SK-N-SH treated with all-trans-retinoic acid at 6 μM for 48 hours (cell line): ENCODE measurements at regions not wholly inside any gene's neighbourhood (a gene's known extent, or its start where the extent isn't known, plus 50 kb on each side); places are given as distances from the start of the nearest gene placed in this dataset.

ENCODE experiments used
- ATAC-seq: fragments of 200-7000 bp; cut with Tn5 transposase; 3 replicates; pipeline ENCODE4 v1.9.1; 2020; ENCODE audit warnings: mild to moderate bottlenecking, moderate library complexity
- ARNTL ChIP-seq: fragments of 450-650 bp; formaldehyde crosslinking; IDR thresholded peaks from 2 replicates; pipeline ENCODE4 v1.5.0; 2020; ENCODE audit warnings: low read depth, mild to moderate bottlenecking, moderate library complexity, borderline replicate concordance
- BACH2 ChIP-seq: fragments of 250-450 bp; sonication (Bioruptor Pico); IDR thresholded peaks from 2 replicates; pipeline ENCODE4 v1.9.0; 2021; ENCODE audit warnings: mild to moderate bottlenecking, borderline replicate concordance
- CREB5 ChIP-seq: fragments of 250-450 bp; sonication (Bioruptor Pico); IDR thresholded peaks from 2 replicates; pipeline ENCODE4 v1.5.1; 2020; ENCODE audit warnings: low read depth, mild to moderate bottlenecking, moderate library complexity
- CSDC2 ChIP-seq: fragments of 250-450 bp; sonication (Bioruptor Pico); IDR thresholded peaks from 2 replicates; pipeline ENCODE4 v1.5.0; 2020; ENCODE audit warnings: mild to moderate bottlenecking, moderate library complexity
- CSRNP3 ChIP-seq: fragments of 250-450 bp; sonication (Bioruptor Pico); IDR thresholded peaks from 2 replicates; pipeline ENCODE4 v1.5.1; 2021; ENCODE audit warnings: mild to moderate bottlenecking, moderate library complexity
- ESRRG ChIP-seq: fragments of 250-450 bp; sonication (Bioruptor Pico); IDR thresholded peaks from 2 replicates; pipeline ENCODE4 v1.6.1; 2021; ENCODE audit warnings: mild to moderate bottlenecking
- ISL1 ChIP-seq: fragments of 250-450 bp; sonication (Bioruptor Pico); IDR thresholded peaks from 2 replicates; pipeline ENCODE4 v2.1.2; 2022; ENCODE audit warnings: mild to moderate bottlenecking, moderate library complexity
- OSR1 ChIP-seq: fragments of 250-450 bp; sonication (Bioruptor Pico); IDR thresholded peaks from 2 replicates; pipeline ENCODE4 v1.8.0; 2022; ENCODE audit warnings: moderate library complexity, mild to moderate bottlenecking, inconsistent platforms
- PATZ1 ChIP-seq: fragments of 250-450 bp; sonication (Bioruptor Pico); IDR thresholded peaks from 2 replicates; pipeline ENCODE4 v1.8.0; 2020; ENCODE audit warnings: mild to moderate bottlenecking, moderate library complexity, borderline replicate concordance
- POU6F1 ChIP-seq: fragments of 250-450 bp; sonication (Bioruptor Pico); IDR thresholded peaks from 2 replicates; pipeline ENCODE4 v1.8.0; 2021; ENCODE audit warnings: low read depth, mild to moderate bottlenecking, moderate library complexity, borderline replicate concordance
- PPARA ChIP-seq: fragments of 250-450 bp; sonication (Bioruptor Pico); IDR thresholded peaks from 2 replicates; pipeline ENCODE4 v1.5.0; 2020; ENCODE audit warnings: mild to moderate bottlenecking, borderline replicate concordance
- SNAI2 ChIP-seq: fragments of 250-450 bp; sonication (Bioruptor Pico); IDR thresholded peaks from 2 replicates; pipeline ENCODE4 v1.5.0; 2020; ENCODE audit warnings: mild to moderate bottlenecking, moderate library complexity
- TCF4 ChIP-seq: fragments of 250-450 bp; sonication (Bioruptor Pico); IDR thresholded peaks from 2 replicates; pipeline ENCODE4 v1.8.0; 2021; ENCODE audit warnings: mild to moderate bottlenecking, moderate library complexity, borderline replicate concordance
- TOX ChIP-seq: fragments of 250-450 bp; sonication (Bioruptor Pico); IDR thresholded peaks from 2 replicates; pipeline ENCODE4 v1.8.0; 2021; ENCODE audit warnings: mild to moderate bottlenecking, moderate library complexity, borderline replicate concordance
- TSHZ2 ChIP-seq: fragments of 250-450 bp; sonication (Bioruptor Pico); IDR thresholded peaks from 2 replicates; pipeline ENCODE4 v1.5.0; 2020; ENCODE audit warnings: mild to moderate bottlenecking, moderate library complexity
- ZC3H10 ChIP-seq: fragments of 250-450 bp; sonication (Bioruptor Pico); IDR thresholded peaks from 2 replicates; pipeline ENCODE4 v1.5.1; 2021; ENCODE audit warnings: mild to moderate bottlenecking, moderate library complexity
- ZFP3 ChIP-seq: fragments of 250-450 bp; sonication (Bioruptor Pico); IDR thresholded peaks from 2 replicates; pipeline ENCODE4 v1.5.0; 2020; ENCODE audit warnings: mild to moderate bottlenecking, moderate library complexity
- ZFP30 ChIP-seq: fragments of 450-650 bp; formaldehyde crosslinking; IDR thresholded peaks from 2 replicates; pipeline ENCODE4 v1.5.0; 2022; ENCODE audit warnings: mild to moderate bottlenecking, moderate library complexity
- ZNF565 ChIP-seq: fragments of 450-650 bp; formaldehyde crosslinking; conservative IDR thresholded peaks from 2 replicates; pipeline ENCODE4 v1.5.0; 2020; ENCODE audit warnings: low read depth, mild to moderate bottlenecking, moderate library complexity
- ZNF70 ChIP-seq: fragments of 450-650 bp; formaldehyde crosslinking; IDR thresholded peaks from 2 replicates; pipeline ENCODE4 v1.5.0; 2020; ENCODE audit warnings: mild to moderate bottlenecking, moderate library complexity
- ZNF8 ChIP-seq: fragments of 450-650 bp; formaldehyde crosslinking; IDR thresholded peaks from 2 replicates; pipeline ENCODE4 v1.5.0; 2020; ENCODE audit warnings: mild to moderate bottlenecking, moderate library complexity

GRCh38 chr14:38000340-38000739, 207.4 kb upstream of the SSTR1 start:
- ATAC-seq: no peak

GRCh38 chr14:38001501-38001900, 206.2 kb upstream of the SSTR1 start:
- no peak for TF ChIP-seq TSHZ2
- no peak for TF ChIP-seq CREB5 (CRISPR knock-in tag)
- no peak for TF ChIP-seq CSRNP3 (CRISPR knock-in tag)
- no peak for TF ChIP-seq ZC3H10 (CRISPR knock-in tag)
- no peak for TF ChIP-seq ZNF8
- no peak for TF ChIP-seq OSR1 (CRISPR knock-in tag)
- TF ChIP-seq SNAI2 (CRISPR knock-in tag): no peak
- no peak for TF ChIP-seq ARNTL (CRISPR knock-in tag)
- no peak for TF ChIP-seq TCF4 (CRISPR knock-in tag)
- TF ChIP-seq BACH2 (CRISPR knock-in tag): no peak
- no peak for TF ChIP-seq ISL1 (CRISPR knock-in tag)
- no peak for TF ChIP-seq ZFP30
- ATAC-seq: no peak

More at GRCh38 chr14:38000340-38000739, 207.4 kb upstream of the SSTR1 start:
- TF ChIP-seq ZFP30 (no peak), ZC3H10 (CRISPR knock-in tag) (no peak), TSHZ2 (no peak), BACH2 (CRISPR knock-in tag) (no peak), CSRNP3 (CRISPR knock-in tag) (no peak), OSR1 (CRISPR knock-in tag) (no peak), ESRRG (no peak), SNAI2 (CRISPR knock-in tag) (no peak), TCF4 (CRISPR knock-in tag) (no peak), ZFP3 (CRISPR knock-in tag) (no peak), ARNTL (CRISPR knock-in tag) (no peak), PPARA (CRISPR knock-in tag) (no peak), CSDC2 (CRISPR knock-in tag) (no peak)

GRCh38 chr14:38003746-38004609, 203.7 kb upstream of the SSTR1 start:
- ATAC-seq: no peak
- no peak for TF ChIP-seq PATZ1 (CRISPR knock-in tag)
- no peak for TF ChIP-seq POU6F1 (CRISPR knock-in tag)
- TF ChIP-seq ZNF70: no peak
- TF ChIP-seq ESRRG: no peak
- TF ChIP-seq TOX: no peak
- no peak for TF ChIP-seq ZNF565 (CRISPR knock-in tag)
